ENCODE measurements at regions not wholly inside any gene's neighbourhood (a gene's known extent, or its start where the extent isn't known, plus 50 kb on each side); places are given as distances from the start of the nearest gene placed in this dataset.

GRCh38 chr7:156034397-156034796, 222.1 kb upstream of the SHH start:
- no peak for TF ChIP-seq POLR2AphosphoS5 (IDR thresholded peaks at IDR 0.05)
- TF ChIP-seq CTCF (IDR thresholded peaks at IDR 0.05), result no peak
- TF ChIP-seq POLR2A (IDR thresholded peaks at IDR 0.05), result no peak
